Mesothelial cell of epicardium (in vitro differentiated cells): ENCODE measurements at regions not wholly inside any gene's neighbourhood (a gene's known extent, or its start where the extent isn't known, plus 50 kb on each side); places are given as distances from the start of the nearest gene placed in this dataset.

Experiments
- DNase-seq, 2 experiments: peaks; one replicate each; pipeline ENCODE4 v3.0.0; 2021; ENCODE audit warnings: low spot score in 2 of 2; ENCODE audit not compliant: unreplicated experiment in 2 of 2
- H3K27ac Mint-ChIP-seq: 2 replicates; pipeline ENCODE4 v1.8.0; 2021; ENCODE audit warnings: mixed read lengths
- H3K27me3 Mint-ChIP-seq: 2 replicates; pipeline ENCODE4 v1.8.0; 2021; ENCODE audit warnings: low read depth, mixed read lengths
- H3K36me3 Mint-ChIP-seq: 2 replicates; pipeline ENCODE4 v1.8.0; 2021; ENCODE audit warnings: mixed read lengths
- H3K4me1 Mint-ChIP-seq: 2 replicates; pipeline ENCODE4 v1.8.0; 2021; ENCODE audit warnings: mixed read lengths
- H3K4me3 Mint-ChIP-seq: 2 replicates; pipeline ENCODE4 v1.8.0; 2021; ENCODE audit warnings: mild to moderate bottlenecking, moderate library complexity, mixed read lengths
- H3K9me3 Mint-ChIP-seq: 2 replicates; pipeline ENCODE4 v1.8.0; 2021; ENCODE audit warnings: mixed read lengths
- TF ChIP-seq, protein P1 (sequence below): fragments of 200-600 bp; sonication (generic); IDR thresholded peaks from one replicate; pipeline ENCODE4 v1.5.0; 2021; ENCODE audit warnings: antibody characterized with exemption; ENCODE audit not compliant: unreplicated experiment

DNA sequence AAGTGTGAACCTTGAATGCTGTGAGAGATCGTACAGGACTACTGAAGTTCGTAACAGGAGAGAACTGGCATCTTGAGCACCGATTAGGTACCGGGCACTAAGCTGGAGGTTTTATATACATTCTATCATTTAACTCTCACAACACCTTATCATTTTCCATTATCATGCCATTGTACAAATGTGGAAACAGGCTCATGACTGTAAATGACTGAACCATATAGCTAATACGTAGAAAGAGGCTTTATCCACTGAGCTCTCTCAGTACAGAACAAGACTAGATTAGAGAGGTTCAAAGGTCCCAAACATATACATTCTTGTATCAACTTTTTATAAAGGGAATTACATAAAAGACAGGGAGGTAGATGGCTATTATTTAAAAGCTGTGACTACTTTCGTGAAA, 130.6 kb downstream of the CEP57L1 start:
- H3K4me1 Mint-ChIP-seq, result peaks cover 6% of the 10 kb centered on the region
- H3K9me3 Mint-ChIP-seq, result no peaks in the 10 kb centered on the region
- DNase-seq, result no peak
- TF ChIP-seq, protein P1, sequence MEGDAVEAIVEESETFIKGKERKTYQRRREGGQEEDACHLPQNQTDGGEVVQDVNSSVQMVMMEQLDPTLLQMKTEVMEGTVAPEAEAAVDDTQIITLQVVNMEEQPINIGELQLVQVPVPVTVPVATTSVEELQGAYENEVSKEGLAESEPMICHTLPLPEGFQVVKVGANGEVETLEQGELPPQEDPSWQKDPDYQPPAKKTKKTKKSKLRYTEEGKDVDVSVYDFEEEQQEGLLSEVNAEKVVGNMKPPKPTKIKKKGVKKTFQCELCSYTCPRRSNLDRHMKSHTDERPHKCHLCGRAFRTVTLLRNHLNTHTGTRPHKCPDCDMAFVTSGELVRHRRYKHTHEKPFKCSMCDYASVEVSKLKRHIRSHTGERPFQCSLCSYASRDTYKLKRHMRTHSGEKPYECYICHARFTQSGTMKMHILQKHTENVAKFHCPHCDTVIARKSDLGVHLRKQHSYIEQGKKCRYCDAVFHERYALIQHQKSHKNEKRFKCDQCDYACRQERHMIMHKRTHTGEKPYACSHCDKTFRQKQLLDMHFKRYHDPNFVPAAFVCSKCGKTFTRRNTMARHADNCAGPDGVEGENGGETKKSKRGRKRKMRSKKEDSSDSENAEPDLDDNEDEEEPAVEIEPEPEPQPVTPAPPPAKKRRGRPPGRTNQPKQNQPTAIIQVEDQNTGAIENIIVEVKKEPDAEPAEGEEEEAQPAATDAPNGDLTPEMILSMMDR, result no peak
- H3K27me3 Mint-ChIP-seq, result no peaks in the 10 kb centered on the region
- no peak overlapping the region for H3K27ac Mint-ChIP-seq
- H3K4me3 Mint-ChIP-seq, result no peak overlapping the region
- H3K36me3 Mint-ChIP-seq, result no peaks in the 10 kb centered on the region

DNA sequence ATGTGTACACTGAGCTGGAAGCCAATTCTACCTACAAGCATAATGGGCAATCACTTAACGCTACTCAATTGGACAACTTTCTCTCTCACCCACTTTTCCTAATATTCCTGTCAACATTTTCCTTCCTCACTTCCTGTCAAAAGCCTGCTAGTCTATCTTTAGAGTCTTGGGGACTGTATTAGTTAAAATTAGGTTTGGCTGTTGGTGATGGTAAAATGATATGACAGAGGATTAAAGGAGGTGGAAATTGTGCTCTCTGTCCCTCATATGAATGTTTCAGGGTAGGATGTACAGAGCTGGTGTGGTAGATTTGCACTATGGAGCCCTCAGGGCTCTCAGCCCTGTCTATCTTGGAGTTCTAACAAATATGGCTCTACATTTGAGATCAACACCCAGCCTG, 129.7 kb downstream of the CEP57L1 start:
- no peak overlapping the region for H3K27ac Mint-ChIP-seq
- DNase-seq, result no peak
- no peaks in the 10 kb centered on the region for H3K9me3 Mint-ChIP-seq
- peaks cover 6% of the 10 kb centered on the region for H3K4me1 Mint-ChIP-seq
- TF ChIP-seq, protein P1, result no peak
- no peak overlapping the region for H3K4me3 Mint-ChIP-seq
- H3K36me3 Mint-ChIP-seq, result no peaks in the 10 kb centered on the region
- H3K27me3 Mint-ChIP-seq, result no peaks in the 10 kb centered on the region

DNA sequence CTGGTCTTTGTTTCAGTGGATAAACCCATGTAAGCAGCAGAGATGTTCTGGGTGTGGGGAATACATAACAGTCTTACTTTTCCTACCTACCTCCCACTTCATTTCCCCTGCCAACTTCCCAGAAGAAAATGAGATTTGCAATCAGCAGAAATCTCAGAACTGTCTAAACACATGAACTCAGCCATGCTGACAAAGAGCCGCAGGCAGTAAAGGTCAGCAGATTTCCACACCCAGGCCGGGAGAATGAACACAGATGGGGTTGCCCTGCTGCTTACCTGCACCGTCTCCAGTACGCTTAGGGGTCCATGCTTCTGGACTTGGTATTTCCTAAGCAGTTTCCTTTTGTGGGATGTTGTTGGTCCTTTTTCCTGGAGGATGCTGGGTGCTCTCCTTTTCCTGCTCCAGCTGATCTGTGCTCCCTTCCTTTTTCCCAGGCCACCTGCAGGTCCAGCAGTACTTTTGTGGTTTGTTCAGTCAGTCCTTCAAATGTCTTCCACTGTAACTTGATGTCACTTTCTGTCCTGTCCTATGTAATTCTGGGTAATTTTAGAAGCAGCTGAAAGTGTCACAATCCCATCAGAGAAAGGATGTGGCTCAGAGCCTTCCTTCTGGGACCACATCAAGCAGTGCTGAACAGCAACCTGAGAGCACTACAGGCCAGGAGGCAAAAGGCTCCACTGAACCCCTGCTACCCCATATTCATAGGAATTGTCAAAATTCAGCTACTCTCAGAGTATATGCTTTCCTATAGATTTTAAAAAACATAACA, 129.0 kb downstream of the CEP57L1 start:
- peaks cover 6% of the 10 kb centered on the region for H3K4me1 Mint-ChIP-seq
- H3K27ac Mint-ChIP-seq, result no peak overlapping the region
- no peaks in the 10 kb centered on the region for H3K27me3 Mint-ChIP-seq
- TF ChIP-seq, protein P1, result no peak
- no peaks in the 10 kb centered on the region for H3K9me3 Mint-ChIP-seq
- no peaks in the 10 kb centered on the region for H3K36me3 Mint-ChIP-seq
- H3K4me3 Mint-ChIP-seq, result no peak overlapping the region
- DNase-seq, result no peak

DNA sequence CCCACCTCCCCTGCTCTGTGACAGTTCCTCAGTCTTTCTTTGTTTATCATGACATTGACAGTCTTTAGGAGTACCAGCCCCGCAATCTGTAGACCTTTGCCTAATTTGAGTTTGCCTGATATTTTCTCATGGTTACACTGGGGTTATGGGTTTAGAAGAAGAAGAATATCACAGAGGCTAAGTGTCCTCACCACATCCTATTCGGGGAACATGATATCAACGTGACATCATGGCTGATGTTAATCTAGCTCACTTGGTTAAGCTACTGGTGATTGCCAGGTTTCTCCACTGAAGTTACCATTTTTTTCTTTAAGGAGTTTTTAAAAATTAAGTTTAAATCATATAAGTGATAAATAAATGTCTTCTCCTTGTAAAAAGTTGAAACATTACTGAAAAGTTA, 127.5 kb downstream of the CEP57L1 start:
- DNase-seq, result no peak
- TF ChIP-seq, protein P1, result no peak
- Mint-ChIP-seq H3K27ac (no peak overlapping the region), H3K9me3 (no peaks in the 10 kb centered on the region), H3K4me1 (peaks cover 6% of the 10 kb centered on the region), H3K36me3 (no peaks in the 10 kb centered on the region), H3K4me3 (no peak overlapping the region), H3K27me3 (no peaks in the 10 kb centered on the region)

DNA sequence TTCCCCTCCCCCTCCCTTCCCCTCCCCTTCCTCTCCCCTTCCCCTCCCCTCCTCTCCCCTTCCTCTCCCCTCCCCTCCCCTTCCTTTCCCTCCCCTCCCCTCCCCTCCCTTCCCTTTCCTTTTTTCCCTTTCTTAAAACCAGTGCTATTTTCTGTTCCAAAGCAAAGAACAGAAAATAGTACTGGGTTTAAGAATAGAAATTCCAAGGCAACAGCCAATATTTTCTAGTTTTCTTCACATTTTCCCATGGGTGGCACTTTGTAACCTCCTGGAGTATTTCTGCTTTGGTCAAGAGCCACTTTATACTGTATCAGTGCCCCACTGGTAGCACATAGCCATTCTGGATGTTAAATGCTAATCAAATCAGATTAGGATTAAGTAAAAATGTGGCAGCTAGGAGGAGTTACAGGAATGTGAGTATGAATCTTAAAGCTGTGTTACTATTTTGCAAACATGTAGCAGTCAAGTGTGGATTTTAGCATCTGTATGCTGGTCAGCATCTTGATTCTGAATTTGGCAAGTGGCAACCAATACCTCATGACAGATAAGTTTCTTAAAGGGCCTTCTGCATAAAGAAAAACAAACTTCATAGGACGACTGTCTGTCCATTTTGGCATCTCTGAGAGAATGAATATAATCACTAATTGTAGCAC, 126.4 kb downstream of the CEP57L1 start:
- Mint-ChIP-seq H3K27ac (no peak overlapping the region), H3K36me3 (no peaks in the 10 kb centered on the region), H3K27me3 (no peaks in the 10 kb centered on the region), H3K9me3 (no peaks in the 10 kb centered on the region), H3K4me1 (peaks cover 4% of the 10 kb centered on the region), H3K4me3 (no peak overlapping the region)
- DNase-seq, result no peak
- TF ChIP-seq, protein P1, result no peak
